ENCODE measurements at regions not wholly inside any gene's neighbourhood (a gene's known extent, or its start where the extent isn't known, plus 50 kb on each side); places are given as distances from the start of the nearest gene placed in this dataset.

DNA sequence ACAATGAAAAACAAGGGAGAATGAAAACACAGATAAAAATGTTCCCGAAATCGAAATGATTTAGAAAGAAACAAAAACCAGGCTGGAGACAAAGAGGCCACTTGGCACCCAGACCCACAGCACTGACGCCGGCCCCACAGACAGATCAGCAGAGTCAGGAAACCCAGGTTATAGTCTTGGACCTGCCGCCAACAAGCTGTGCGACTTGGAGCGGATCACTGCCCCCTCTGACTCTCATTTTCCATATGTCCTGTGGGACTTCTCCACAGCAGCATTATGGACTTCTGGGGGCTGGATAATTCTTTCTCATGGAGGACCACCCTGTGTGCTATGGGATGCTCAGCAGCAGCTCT, 72.4 kb downstream of the MATN1 start:
- no peak for TF ChIP-seq SUZ12 (IDR thresholded peaks at IDR 0.05; ENCODE audit: extremely low read depth, insufficient read depth, insufficient read length)
- no peak for TF ChIP-seq ZNF274 (IDR thresholded peaks at IDR 0.05; ENCODE audit: low read depth, low read length)

All from NT2/D1 (cell line).